ENCODE measurements at regions not wholly inside any gene's neighbourhood (a gene's known extent, or its start where the extent isn't known, plus 50 kb on each side); places are given as distances from the start of the nearest gene placed in this dataset.
"Not testable (repeated sequence)": the region's sequence is repeated elsewhere in the genome, so short reads cannot be mapped to it uniquely, and the experiment has no call there.

GRCh38 chr10:3972460-3973301 is 187.7 kb upstream of the KLF6 start:
- DNase-seq, result peak; percentile 56

DNA sequence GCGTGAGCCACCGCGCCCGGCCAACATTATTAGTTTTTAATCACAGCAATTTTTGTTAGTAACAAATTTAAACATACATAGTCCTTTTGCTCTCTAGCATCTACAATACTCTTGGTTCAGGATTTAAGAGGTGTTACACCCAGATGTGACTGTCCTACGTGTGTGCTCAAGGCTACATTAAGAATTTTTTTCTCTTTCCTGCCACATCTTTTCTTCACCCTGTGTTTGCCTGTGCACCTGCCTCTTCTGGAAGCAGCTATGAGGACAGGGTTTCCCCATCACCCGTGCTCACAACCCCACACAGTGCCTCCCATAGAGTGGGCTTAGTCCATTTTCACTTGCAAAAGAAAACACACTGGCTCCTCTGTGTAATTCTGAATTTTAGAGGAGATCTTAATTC is 186.7 kb upstream of the KLF6 start:
- no peak for DNase-seq

GRCh38 chr10:3969876-3970666 is 185.1 kb upstream of the KLF6 start:
- DNase-seq, result no peak

DNA sequence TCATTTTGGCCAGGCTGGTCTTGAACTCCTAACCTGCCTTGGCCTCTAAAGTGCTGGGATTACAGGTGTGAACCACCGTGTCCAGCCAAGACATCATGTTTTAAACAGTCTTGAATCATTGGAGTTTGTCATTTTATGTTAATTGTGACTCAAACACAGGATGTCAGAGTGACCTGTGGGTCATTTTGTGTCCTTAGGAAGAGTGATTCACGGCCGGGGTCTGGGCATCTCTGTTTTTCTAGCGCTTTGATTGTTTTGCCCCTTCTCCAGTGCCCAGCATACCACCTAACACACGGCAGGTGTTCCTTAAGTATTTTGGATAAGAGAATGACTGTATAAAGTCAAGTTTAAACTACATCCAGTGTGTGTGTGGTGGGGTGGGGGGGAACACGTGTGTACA is 183.7 kb upstream of the KLF6 start:
- DNase-seq, result no peak

- no peak for DNase-seq
Measured at GRCh38 chr10:3964516-3964915, 179.5 kb upstream of the KLF6 start.

DNA sequence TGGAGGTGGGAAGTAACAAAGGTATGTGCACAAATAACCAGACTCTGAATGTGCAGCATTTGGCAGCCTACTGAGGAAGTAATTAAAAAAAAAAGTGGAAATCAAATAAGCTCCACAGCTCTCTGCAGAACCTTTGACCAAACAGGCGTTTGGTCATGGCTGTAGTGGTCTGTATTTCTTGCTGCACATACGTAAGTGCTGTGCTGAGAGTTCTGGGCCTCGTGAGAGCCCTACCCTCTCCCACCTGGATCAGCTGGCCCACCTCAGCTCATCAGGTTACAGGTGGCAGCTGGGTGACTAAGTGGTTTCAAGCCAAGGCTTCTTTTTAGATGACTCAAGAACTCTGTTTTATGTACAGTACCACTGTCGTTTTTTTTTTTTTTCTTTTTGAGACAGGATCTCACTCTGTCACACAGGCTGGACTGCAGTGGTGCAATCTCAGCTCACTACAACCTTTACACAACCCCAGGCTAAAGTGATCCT is 178.2 kb upstream of the KLF6 start:
- no peak for DNase-seq

DNA sequence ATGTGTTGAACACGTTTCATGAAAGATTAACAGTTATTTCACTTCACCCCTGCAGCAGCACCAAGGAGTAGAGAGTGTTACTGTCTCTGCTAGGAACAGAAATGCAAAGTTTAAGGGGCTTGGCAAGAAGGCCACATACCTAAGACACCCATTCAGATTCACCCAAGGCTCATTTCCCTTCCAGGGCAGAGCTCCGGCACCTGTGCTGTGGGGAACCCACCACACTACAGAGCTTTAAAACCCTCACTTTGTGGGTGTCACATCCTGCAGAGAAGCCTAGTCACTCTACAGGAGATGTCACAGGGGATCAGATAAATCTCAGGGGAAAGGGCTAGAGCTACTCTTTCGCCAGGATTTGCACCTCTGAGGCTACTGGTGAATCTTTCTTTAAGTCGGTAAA is 176.1 kb upstream of the KLF6 start:
- DNase-seq, result peak; percentile 44

GRCh38 chr10:3960496-3960895 is 175.5 kb upstream of the KLF6 start:
- no peak for DNase-seq

GRCh38 chr10:3959370-3960325 is 174.6 kb upstream of the KLF6 start:
- DNase-seq, result no peak

DNA sequence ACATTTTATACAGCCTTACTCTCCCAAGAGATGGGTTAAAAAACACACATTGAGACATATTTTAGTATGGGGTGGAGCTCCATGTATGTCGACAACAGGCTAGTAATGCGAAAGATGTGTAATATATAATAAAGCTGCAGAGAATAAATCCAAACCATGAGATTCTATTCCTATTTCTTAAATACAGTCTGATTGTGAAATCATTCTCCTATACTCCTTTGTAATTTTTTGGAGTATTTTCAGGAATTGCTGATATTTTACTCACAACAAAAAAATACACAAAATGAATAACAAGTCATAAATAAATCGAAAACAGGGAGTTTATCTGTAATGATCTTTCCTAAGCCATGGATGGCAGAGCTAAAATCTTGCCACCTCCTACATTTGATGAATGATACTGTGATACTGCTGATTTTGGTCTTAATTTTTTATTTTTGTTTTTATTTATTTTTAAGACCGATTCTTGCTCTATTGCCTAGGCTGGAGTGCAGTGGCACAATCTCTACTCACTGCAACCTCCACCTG is 173.5 kb upstream of the KLF6 start:
- no peak for DNase-seq

GRCh38 chr10:3955955-3956617 is 171.1 kb upstream of the KLF6 start:
- DNase-seq, result no peak

GRCh38 chr10:3955493-3955892 is 170.5 kb upstream of the KLF6 start:
- no peak for DNase-seq

GRCh38 chr10:3954615-3955014 is 169.6 kb upstream of the KLF6 start:
- no peak for DNase-seq

DNA sequence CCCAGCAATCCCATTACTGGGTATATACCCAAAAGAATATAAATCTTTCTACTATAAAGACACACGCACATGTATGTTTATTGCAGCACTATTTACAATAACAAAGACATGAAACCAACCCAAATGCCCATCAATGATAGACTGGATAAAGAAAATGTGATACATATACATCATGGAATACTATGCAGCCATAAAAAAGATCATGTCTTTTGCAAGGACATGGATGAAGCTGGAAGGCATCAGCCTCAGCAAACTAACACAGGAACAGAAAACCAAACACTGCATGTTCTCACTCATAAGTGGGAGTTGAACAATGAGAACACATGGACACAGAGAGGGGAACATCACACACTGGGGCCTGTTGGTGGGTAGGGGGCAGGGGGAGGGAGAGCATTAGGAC is 169.0 kb upstream of the KLF6 start:
- DNase-seq, result not testable (repeated sequence)

- no peak for DNase-seq
Measured at GRCh38 chr10:3951993-3952392, 167.0 kb upstream of the KLF6 start.

- no peak for DNase-seq
Measured at GRCh38 chr10:3950676-3951275, 165.8 kb upstream of the KLF6 start.

DNA sequence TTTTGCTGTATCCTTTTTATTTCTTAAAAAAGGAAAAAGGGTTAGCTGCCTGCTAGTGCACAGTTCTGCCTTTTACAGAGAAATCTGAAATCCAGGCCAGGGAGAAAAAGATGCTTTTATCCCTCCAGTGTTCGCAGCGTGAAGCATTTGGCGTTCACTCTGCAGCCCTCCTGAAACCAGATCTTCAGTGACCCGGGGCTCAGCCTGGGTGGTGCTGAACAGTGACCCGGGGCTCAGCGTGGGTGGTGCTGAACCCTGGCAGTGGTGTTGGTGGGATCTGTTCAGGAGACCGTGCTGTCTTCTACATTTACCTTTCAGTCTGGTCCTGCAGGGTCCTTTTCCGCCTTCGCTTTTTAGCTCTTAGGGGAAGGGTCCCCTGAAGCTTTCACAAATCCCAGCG is 164.7 kb upstream of the KLF6 start:
- DNase-seq, result no peak

DNA sequence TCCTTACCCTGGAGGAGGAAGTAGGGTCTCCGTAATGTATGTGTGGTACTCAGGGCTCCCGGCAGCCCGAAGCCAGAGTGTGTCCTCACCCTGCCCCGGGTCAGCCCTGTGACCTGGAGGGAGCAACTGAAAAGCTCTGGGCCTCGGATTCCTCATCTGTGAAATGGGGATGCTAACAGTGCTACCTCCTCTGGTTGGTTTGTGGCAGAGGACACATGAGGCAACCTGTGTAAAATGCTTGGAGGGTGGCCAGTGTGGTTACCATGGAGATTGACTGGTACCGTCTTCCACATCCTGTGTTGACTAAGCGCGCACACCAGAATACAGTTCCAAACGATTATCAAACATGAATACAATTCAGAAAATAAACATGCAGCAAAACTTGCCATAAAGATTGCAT is 163.8 kb upstream of the KLF6 start:
- peak; percentile 79 for DNase-seq

DNA sequence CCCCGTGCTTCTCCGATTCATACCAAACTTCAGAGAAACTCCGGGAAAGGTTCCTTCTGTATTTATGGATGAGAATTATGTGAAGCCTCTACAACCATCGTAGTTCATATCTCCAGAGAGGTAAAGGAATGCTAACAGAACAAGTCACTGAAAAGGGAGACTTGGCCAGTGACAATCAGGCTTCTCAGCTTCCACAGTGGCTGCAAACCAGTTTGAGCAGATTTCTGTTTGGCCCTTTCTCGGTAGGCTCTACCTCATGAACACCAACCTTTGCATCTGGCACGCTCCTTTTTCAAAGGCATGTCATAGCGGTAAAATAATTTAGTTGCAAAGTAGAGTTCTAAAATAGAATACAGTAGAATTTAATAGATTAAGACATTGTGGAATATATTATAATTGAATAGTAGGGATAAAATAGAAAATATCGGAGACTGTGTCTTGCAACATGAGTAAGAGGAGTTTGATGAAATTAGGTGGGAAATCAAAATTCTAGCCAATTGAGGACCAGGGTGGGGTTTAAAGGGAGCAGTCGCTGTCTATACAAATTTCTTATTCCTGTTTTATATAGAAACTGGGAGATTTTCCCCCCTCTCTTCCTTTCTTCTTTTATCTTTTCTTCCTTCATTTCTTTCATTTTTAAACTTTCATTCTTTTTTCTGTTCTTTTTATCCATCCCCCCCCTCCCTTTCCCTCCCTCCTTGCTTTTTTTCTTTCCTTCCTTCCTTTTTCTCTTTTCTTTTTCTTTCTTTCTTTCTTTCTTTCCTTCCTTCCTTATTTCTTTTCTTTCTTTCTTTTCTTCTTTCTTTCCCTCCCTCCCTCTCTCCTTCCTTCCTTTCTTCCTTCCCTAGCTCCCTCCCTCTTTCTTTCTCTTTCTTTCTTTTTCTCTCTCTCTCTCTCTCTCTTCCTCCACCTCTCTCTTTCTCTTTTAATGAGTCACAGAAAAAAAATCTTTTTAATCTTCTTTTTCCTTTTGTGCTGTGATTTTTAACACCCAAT is 161.5 kb upstream of the KLF6 start:
- DNase-seq, result no peak

DNA sequence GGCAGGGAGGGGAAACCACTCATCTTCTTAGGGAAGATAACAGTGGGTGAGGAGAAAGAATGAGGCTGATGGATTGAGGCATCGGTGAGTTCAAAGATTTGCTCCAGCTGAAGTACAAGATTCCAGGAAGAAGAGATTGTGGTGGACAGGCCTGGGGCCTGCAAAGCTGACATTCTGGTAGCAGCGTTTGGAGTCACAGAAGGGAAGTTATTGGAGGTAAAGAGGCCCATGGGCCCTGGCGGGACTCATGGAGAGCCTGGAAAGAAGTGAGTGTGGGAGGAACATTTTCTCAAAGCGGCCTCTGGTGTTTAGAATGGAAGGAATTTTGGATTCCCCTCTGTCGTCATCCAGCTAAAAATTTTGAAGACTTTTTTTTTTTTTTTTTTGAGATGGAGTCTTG is 160.0 kb upstream of the KLF6 start:
- DNase-seq, result no peak

Data from stimulated activated CD8-positive, alpha-beta memory T cell treated with anti-CD3 and anti-CD28 coated beads, Interleukin-4, amount 100 ng/mL, for 48 hours (primary cell).